ENCODE measurements at regions not wholly inside any gene's neighbourhood (a gene's known extent, or its start where the extent isn't known, plus 50 kb on each side); places are given as distances from the start of the nearest gene placed in this dataset.
A peak's percentile ranks its signal among the peaks of the same experiment; 100 is the strongest.

DNA sequence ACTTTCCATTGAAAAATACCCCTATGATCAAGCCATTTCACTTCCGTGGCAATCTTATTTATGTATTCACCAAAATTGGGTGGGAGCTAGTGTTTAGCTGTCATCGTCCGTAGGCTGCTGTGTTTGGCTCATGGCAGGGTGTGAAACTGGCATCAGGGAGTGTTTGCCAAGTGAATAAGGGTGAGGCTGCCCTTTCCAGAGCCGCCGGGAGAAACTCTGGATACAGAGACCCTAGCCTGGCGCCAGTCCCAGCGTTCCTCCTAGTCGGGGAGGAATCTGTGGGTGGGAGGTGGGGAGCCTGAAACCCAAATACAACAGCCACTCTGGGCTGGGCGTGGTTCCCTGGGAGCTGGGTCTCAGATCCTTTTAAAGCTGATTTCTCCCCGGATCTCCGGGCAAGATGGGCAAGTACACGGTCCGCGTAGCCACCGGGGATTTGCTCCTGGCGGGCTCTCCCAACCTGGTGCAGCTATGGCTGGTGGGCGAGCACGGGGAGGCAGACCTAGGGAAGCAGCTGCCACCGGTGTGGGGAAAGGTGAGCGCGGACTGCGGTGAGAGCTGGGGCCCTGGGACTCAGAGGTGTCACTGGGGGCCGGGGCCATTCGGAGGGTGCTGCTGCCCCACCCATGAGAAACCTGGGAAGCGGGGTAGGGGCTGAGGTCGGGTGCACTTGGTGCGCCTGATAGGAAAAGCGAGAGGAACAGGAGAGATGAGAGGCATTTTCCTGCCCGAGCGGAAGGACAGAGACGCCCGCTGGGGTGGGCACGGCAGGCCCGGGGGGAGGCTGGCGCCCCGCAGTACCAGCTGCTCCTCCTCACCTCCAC is 62.1 kb upstream of the TEKT1 start:
- DNase-seq (ENCODE audit: low read depth) = no peak
- TF ChIP-seq, protein P1, sequence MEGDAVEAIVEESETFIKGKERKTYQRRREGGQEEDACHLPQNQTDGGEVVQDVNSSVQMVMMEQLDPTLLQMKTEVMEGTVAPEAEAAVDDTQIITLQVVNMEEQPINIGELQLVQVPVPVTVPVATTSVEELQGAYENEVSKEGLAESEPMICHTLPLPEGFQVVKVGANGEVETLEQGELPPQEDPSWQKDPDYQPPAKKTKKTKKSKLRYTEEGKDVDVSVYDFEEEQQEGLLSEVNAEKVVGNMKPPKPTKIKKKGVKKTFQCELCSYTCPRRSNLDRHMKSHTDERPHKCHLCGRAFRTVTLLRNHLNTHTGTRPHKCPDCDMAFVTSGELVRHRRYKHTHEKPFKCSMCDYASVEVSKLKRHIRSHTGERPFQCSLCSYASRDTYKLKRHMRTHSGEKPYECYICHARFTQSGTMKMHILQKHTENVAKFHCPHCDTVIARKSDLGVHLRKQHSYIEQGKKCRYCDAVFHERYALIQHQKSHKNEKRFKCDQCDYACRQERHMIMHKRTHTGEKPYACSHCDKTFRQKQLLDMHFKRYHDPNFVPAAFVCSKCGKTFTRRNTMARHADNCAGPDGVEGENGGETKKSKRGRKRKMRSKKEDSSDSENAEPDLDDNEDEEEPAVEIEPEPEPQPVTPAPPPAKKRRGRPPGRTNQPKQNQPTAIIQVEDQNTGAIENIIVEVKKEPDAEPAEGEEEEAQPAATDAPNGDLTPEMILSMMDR (IDR thresholded peaks at IDR 0.05; ENCODE audit: low read depth, low read length, missing control alignments) = no peak
- H3K4me3 ChIP-seq (ENCODE audit: low read depth, low read length) = no peak overlapping the region

DNA sequence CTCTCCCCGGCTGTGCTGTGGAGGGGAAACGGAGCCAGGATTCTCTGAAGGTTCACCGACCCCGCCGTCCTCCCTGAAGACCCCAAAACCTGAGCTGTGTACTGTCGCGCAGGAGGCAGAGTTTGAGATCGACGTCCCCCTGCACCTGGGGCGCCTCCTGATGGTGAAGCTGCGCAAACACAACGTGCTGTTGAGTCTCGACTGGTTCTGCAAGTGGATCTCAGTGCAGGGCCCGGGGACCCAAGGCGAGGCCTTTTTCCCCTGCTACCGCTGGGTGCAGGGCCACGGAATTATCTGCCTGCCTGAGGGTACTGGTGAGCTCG is 62.6 kb upstream of the TEKT1 start:
- H3K4me3 ChIP-seq (ENCODE audit: low read depth, low read length) = no peak overlapping the region
- DNase-seq (ENCODE audit: low read depth) = no peak

DNA sequence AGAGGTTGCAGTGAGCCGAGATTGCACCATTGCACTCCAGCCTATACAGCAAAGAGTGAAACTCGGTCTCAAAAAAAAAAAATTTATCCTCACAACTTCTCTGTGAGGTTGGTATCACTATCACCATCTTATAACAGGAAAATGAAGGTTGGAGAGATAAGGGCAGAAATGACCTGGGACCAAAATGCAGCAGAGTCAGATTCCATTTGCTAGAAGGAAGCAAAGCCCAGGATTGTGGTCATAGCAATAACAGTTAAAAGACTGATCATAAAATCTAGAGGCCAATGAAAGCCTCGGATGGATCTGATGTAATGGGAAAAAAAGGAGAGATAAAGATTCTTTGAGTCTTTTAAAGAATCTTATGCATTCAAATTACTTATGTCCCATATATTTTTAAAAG is 69.6 kb upstream of the TEKT1 start:
- TF ChIP-seq, protein P1 (IDR thresholded peaks at IDR 0.05; ENCODE audit: low read depth, low read length, missing control alignments) = no peak
- H3K4me3 ChIP-seq (ENCODE audit: low read depth, low read length) = no peak overlapping the region
- no peak for DNase-seq (ENCODE audit: low read depth)

More for the DNA sequence above, 62.6 kb upstream of the TEKT1 start:
- TF ChIP-seq, protein P1 (IDR thresholded peaks at IDR 0.05; ENCODE audit: low read depth, low read length, missing control alignments) = peak; percentile 61

DNA sequence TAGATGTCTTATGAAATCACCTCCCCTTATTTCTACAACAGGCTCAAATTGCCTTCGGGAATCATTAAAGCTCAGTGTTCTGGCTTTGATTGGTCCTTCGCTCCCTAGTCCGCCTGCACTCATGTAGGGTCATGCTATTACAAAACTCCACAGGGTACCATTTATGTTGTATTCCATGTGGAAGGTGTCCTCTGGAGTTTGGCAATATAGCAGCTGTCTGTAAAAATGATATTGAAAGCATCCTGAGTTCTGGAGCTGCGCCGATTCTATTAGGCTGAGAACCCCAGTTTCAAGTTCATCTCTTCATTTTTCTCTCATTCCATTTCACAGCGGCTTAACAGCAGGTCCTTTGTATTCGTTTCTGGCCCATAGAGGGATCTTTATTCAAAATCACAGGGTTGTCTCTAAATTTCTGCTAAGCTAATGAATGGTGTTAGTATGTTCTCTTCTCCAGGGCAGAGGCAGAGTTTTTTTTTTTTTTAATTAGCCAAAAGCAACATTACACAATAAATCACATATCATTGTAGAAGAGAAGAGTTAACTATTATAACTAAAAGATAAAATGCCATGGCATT is 71.9 kb upstream of the TEKT1 start:
- no peak for DNase-seq (ENCODE audit: low read depth)
- H3K4me3 ChIP-seq (ENCODE audit: low read depth, low read length) = no peak overlapping the region
- TF ChIP-seq, protein P1 (IDR thresholded peaks at IDR 0.05; ENCODE audit: low read depth, low read length, missing control alignments) = no peak

DNA sequence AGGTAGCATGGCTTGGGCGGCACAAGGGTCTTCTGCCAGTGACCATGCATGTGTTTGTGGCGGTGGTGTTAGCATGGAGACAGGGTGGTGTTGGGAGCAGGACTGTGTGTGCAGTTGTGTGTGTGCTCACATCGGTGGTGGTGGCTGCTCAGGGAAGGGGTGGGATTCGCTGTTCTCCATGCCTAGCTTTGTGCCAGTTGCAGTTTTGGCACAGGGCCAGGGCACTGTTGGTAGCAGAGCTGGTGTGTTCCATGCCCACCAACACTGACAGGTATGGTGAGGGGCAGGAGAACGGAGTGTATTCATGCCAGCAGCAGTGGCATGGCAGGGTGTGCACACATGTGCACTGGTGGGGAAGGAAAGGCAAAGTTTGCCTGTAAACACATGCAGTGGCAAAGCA is 77.3 kb upstream of the TEKT1 start:
- TF ChIP-seq, protein P1 (IDR thresholded peaks at IDR 0.05; ENCODE audit: low read depth, low read length, missing control alignments) = no peak
- H3K4me3 ChIP-seq (ENCODE audit: low read depth, low read length) = no peak overlapping the region
- no peak for DNase-seq (ENCODE audit: low read depth)

DNA sequence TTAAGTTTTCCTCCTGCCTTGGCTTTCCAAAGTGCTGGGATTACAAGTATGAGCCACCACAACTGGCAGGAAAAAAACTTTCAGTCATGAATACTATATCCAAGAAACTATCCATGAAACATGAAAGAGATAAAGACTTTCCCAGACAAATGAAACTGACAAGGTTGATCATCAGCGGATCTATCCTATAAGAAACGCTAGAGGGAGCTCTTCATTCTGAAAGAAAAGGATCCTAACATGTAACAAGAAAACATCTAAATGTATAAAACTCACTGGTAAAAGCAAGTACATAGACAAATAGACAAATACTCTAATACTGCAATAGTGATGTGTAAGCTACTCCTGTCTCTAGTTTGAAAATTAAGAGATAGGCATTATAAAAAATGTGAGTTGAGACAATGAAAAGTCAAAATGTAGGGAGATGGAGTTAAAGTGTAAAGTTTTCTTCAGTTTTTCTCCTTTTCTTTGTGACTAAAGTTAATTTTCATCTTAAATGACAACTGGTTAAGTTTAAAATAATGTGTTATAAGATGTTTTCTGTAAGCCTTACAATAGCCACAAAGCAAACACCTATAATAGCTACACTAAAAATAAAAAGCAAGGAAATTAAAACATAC is 79.6 kb upstream of the TEKT1 start:
- peak; percentile 12 for DNase-seq (ENCODE audit: low read depth)
- TF ChIP-seq, protein P1 (IDR thresholded peaks at IDR 0.05; ENCODE audit: low read depth, low read length, missing control alignments) = peak; percentile 63
- H3K4me3 ChIP-seq (ENCODE audit: low read depth, low read length) = no peak overlapping the region

Measured in GM12864 (cell line).